Astrocyte (in vitro differentiated cells and primary cell): ENCODE measurements at regions not wholly inside any gene's neighbourhood (a gene's known extent, or its start where the extent isn't known, plus 50 kb on each side); places are given as distances from the start of the nearest gene placed in this dataset.

Source experiments
- EZH2 ChIP-seq: IDR thresholded peaks from 2 replicates; pipeline ENCODE4 v1.6.1; 2012; ENCODE audit warnings: mild to moderate bottlenecking, low read length, inconsistent platforms; ENCODE audit not compliant: insufficient read depth
- TF ChIP-seq, protein P1 (sequence below): IDR thresholded peaks from 2 replicates; pipeline ENCODE4 v1.5.1; 2011; ENCODE audit warnings: low read depth, mild to moderate bottlenecking, inconsistent platforms, low read length, moderate library complexity; ENCODE audit not compliant: insufficient read depth

DNA sequence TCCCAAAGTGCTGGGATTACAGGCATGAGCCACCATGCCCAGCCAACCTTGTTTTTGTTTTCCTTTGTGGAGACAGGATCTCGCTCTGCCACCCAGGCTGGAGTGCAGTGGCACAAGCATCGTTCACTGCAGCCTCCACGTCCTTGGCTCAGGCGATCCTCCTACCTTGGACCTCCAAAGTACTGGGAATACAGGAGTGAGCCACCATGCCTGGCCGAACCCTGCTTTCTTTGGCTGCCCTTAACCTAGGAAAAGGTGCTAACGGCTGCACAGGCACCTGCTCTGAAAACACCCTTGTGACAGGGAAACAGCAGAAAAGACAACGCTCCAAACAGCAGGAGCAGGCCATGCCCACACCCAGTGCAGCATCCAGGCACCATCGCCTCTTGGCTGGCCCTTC, 71.9 kb downstream of the OAT start:
- TF ChIP-seq, protein P1, sequence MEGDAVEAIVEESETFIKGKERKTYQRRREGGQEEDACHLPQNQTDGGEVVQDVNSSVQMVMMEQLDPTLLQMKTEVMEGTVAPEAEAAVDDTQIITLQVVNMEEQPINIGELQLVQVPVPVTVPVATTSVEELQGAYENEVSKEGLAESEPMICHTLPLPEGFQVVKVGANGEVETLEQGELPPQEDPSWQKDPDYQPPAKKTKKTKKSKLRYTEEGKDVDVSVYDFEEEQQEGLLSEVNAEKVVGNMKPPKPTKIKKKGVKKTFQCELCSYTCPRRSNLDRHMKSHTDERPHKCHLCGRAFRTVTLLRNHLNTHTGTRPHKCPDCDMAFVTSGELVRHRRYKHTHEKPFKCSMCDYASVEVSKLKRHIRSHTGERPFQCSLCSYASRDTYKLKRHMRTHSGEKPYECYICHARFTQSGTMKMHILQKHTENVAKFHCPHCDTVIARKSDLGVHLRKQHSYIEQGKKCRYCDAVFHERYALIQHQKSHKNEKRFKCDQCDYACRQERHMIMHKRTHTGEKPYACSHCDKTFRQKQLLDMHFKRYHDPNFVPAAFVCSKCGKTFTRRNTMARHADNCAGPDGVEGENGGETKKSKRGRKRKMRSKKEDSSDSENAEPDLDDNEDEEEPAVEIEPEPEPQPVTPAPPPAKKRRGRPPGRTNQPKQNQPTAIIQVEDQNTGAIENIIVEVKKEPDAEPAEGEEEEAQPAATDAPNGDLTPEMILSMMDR = no peak
- TF ChIP-seq EZH2 = no peak
